Endothelial cell of umbilical vein (primary cell): ENCODE measurements at regions not wholly inside any gene's neighbourhood (a gene's known extent, or its start where the extent isn't known, plus 50 kb on each side); places are given as distances from the start of the nearest gene placed in this dataset.

ENCODE experiments used
- BruUV-seq: library from RNA; stranded (reverse); fragments of 400-500 nt; replicated peaks from 2 replicates; lab custom pipeline; 2021; lab: Mats Ljungman, UMichigan
- CTCF ChIA-PET: fragments of 300-600, 350-600 bp; sonication (Branson Sonifier 250); formaldehyde crosslinking; loops from one replicate; lab custom pipeline; 2021; ENCODE audit warnings: antibody characterized with exemption, inconsistent platforms; lab: Charles Lee
- POLR2A ChIA-PET: fragments of 300-600, 350-600 bp; sonication (Branson Sonifier 250); formaldehyde crosslinking; loops from one replicate; lab custom pipeline; 2021; ENCODE audit warnings: antibody characterized with exemption, inconsistent platforms; lab: Charles Lee
- DNase-seq: peaks from one replicate; pipeline ENCODE4 v3.0.0-alpha.2; 2011; ENCODE audit warnings: low read depth, low spot score
- FAIRE-seq: peaks from 2 replicates; lab custom pipeline; 2011; peaks lifted over from hg19 to GRCh38; lab: Jason Lieb, UNC
- H2AFZ ChIP-seq: 2 replicates; pipeline ENCODE4 v1.6.0; 2012; ENCODE audit warnings: low read depth, low read length, control low read depth, inconsistent platforms
- H3K27ac ChIP-seq: 2 replicates; pipeline ENCODE4 v1.5.1; 2011; ENCODE audit warnings: low read depth, mild to moderate bottlenecking, control low read depth, low read length, moderate library complexity; ENCODE audit not compliant: insufficient read depth
- H3K27me3 ChIP-seq, 2 experiments: 2 replicates each; pipeline versions ENCODE4 v1.6.0 to v1.6.1; 2011; ENCODE audit warnings: low read length in 2 of 2, mixed read lengths in 1 of 2; ENCODE audit not compliant: control insufficient read depth in 2 of 2, insufficient read depth in 2 of 2
- H3K36me3 ChIP-seq, 2 experiments: 2 replicates in 1 of 2; 3 replicates in 1 of 2; pipeline ENCODE4 v1.5.1; 2011; ENCODE audit warnings: low read length in 2 of 2, mild to moderate bottlenecking in 1 of 2, moderate library complexity in 1 of 2; ENCODE audit not compliant: control insufficient read depth in 2 of 2, insufficient read depth in 2 of 2; ENCODE audit errors: extremely low read depth in 1 of 2
- H3K4me1 ChIP-seq: 3 replicates; pipeline ENCODE4 v1.5.1; 2011; ENCODE audit warnings: mild to moderate bottlenecking, low read length; ENCODE audit not compliant: control insufficient read depth, insufficient read depth; ENCODE audit errors: extremely low read depth
- H3K4me2 ChIP-seq: 2 replicates; pipeline ENCODE4 v1.6.1; 2011; ENCODE audit warnings: low read length, control low read depth, mixed read lengths; ENCODE audit not compliant: insufficient read depth
- H3K4me3 ChIP-seq, 3 experiments: fragments of 200-600 bp in 1 of 3; sonication (generic), shearing (Covaris generic) in 1 of 3; replicated peaks in 1 of 3; 2 replicates each; pipeline ENCODE4 v1.5.1; 2011 to 2016; ENCODE audit warnings: control low read depth in 3 of 3, low read length in 3 of 3, mild to moderate bottlenecking in 2 of 3, inconsistent platforms in 1 of 3, low read depth in 1 of 3, moderate library complexity in 1 of 3; ENCODE audit not compliant: insufficient read depth in 1 of 3
- H3K79me2 ChIP-seq: 2 replicates; pipeline ENCODE4 v1.6.0; 2012; ENCODE audit warnings: low read length, inconsistent platforms; ENCODE audit not compliant: control insufficient read depth, insufficient read depth
- H3K9ac ChIP-seq: replicated peaks from 2 replicates; pipeline ENCODE3; 2011; ENCODE audit warnings: low read length, control low read depth; ENCODE audit not compliant: insufficient read depth; ENCODE audit errors: extremely low read depth
- H3K9me1 ChIP-seq: replicated peaks from 3 replicates; pipeline ENCODE4 v1.6.0; 2011; ENCODE audit warnings: mild to moderate bottlenecking, low read length; ENCODE audit not compliant: control insufficient read depth, insufficient read depth; ENCODE audit errors: extremely low read depth
- H3K9me3 ChIP-seq: replicated peaks from 2 replicates; pipeline ENCODE4 v1.5.1; 2012; ENCODE audit warnings: low read length, inconsistent platforms; ENCODE audit not compliant: control insufficient read depth, insufficient read depth
- H4K20me1 ChIP-seq: replicated peaks from 2 replicates; pipeline ENCODE3; 2011; ENCODE audit warnings: mild to moderate bottlenecking, low read length; ENCODE audit not compliant: control insufficient read depth, insufficient read depth; ENCODE audit errors: extremely low read depth
- CTCF ChIP-seq, 2 donors: IDR thresholded peaks; 1 replicate in 1 of 2; 2 replicates in 1 of 2; pipeline ENCODE4 v1.5.1; 2011; ENCODE audit warnings: low read length in 2 of 2, mild to moderate bottlenecking in 2 of 2, moderate library complexity in 2 of 2, control low read depth in 1 of 2, inconsistent platforms in 1 of 2, low read depth in 1 of 2; ENCODE audit not compliant: insufficient read depth in 1 of 2; ENCODE audit errors: extremely low read depth in 1 of 2
- EZH2 ChIP-seq: IDR thresholded peaks from 2 replicates; pipeline ENCODE4 v1.6.1; 2012; ENCODE audit warnings: borderline replicate concordance, low read depth, mild to moderate bottlenecking, moderate library complexity, low read length, inconsistent platforms; ENCODE audit not compliant: severe bottlenecking
- FOS ChIP-seq: IDR thresholded peaks from 2 replicates; pipeline ENCODE4 v1.6.1; 2011; ENCODE audit warnings: mild to moderate bottlenecking, low read length, moderate library complexity, borderline replicate concordance; ENCODE audit not compliant: insufficient read depth
- GATA2 ChIP-seq: IDR thresholded peaks from 2 replicates; pipeline ENCODE4 v1.7.0; 2011; ENCODE audit warnings: low read depth, mild to moderate bottlenecking, moderate library complexity, mixed read lengths, low read length; ENCODE audit not compliant: insufficient read length, insufficient read depth
- JUN ChIP-seq: IDR thresholded peaks from 2 replicates; pipeline ENCODE4 v1.6.1; 2011; ENCODE audit warnings: borderline replicate concordance, low read depth; ENCODE audit not compliant: insufficient read length, insufficient read depth
- MAX ChIP-seq: IDR thresholded peaks from 2 replicates; pipeline ENCODE4 v1.6.1; 2011; ENCODE audit not compliant: insufficient read depth, insufficient read length
- MYC ChIP-seq: IDR thresholded peaks from one replicate; pipeline ENCODE4 v1.6.1; 2011; ENCODE audit warnings: mild to moderate bottlenecking, low read depth, low read length
- POLR2A ChIP-seq: IDR thresholded peaks from 2 replicates; pipeline ENCODE4 v1.6.1; 2012; ENCODE audit warnings: low read depth, mild to moderate bottlenecking, control low read depth, low read length
- POLR2AphosphoS5 ChIP-seq: IDR thresholded peaks from 2 replicates; pipeline ENCODE4 v1.6.1; 2012; ENCODE audit warnings: low read depth, mild to moderate bottlenecking, control low read depth, low read length, moderate library complexity; ENCODE audit not compliant: insufficient read depth
- dilution Hi-C: fragments of 300-500 bp; cut with MboI; formaldehyde crosslinking; loops from one replicate; pipeline ENCODE4 v1.15.0; 2019; ENCODE audit warnings: low sequenced_read_pairs; ENCODE audit not compliant: extremely low pct_ligation_motif_present
- intact Hi-C: fragments of 100-400 bp; cut with micrococcal nuclease; formaldehyde crosslinking; loops from one replicate; pipeline ENCODE4 v1.10.0; 2022

GRCh38 chr4:32569861-32570260 lies 1849.7 kb downstream of the PCDH7 start:
- Histone ChIP-seq H3K9ac (no peak overlapping the region), H4K20me1 (no peaks in the 10 kb centered on the region), H3K4me1 (no peaks in the 10 kb centered on the region), H3K9me3 (no peaks in the 10 kb centered on the region), H2AFZ (no peak overlapping the region), H3K27ac (no peak overlapping the region), H3K9me1 (no peaks in the 10 kb centered on the region), H3K4me3 (no peak overlapping the region), H3K27me3 (no peaks in the 10 kb centered on the region), H3K4me2 (no peak overlapping the region), H3K79me2 (no peaks in the 10 kb centered on the region), H3K36me3 (no peaks in the 10 kb centered on the region)
- TF ChIP-seq GATA2: no peak
- TF ChIP-seq CTCF (IDR thresholded peaks at IDR 0.05; ENCODE audit: extremely low read depth in 1 of 2, insufficient read depth in 1 of 2, low read depth in 1 of 2, low read length in 2 of 2): no peak
- TF ChIP-seq EZH2: no peak
- TF ChIP-seq POLR2A: no peak
- TF ChIP-seq POLR2AphosphoS5: no peak
- TF ChIP-seq FOS: no peak
- no peak for TF ChIP-seq MYC
- no peak for TF ChIP-seq JUN
- no peak for TF ChIP-seq MAX
- dilution Hi-C loops: no loop called here
- FAIRE-seq (no peak), DNase-seq (no peak)
- ChIA-PET CTCF (no interaction called here), POLR2A (no interaction called here)
- BruUV-seq: no TSS peak
- intact Hi-C loops: no loop called here
